ENCODE measurements at regions not wholly inside any gene's neighbourhood (a gene's known extent, or its start where the extent isn't known, plus 50 kb on each side); places are given as distances from the start of the nearest gene placed in this dataset.
"Not testable (repeated sequence)": the region's sequence is repeated elsewhere in the genome, so short reads cannot be mapped to it uniquely, and the experiment has no call there.

DNA sequence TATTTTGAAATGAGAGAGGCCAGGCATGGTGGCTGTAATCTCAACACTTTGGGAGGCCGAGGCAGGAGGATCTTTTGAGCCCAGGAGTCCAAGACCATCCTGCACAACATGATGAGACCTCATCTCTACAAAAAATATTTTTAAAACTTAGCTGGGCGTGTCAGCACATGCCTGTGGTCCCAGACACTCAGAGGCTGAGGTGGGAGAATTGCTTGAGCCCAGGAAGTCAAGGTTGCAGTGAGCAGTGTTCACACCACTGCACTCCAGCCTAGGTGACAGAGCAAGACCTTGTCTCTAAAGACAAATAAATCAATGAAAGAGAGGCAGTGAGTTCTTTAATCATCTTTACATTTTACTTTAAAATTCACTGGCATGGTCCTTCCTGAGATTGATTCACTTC, 124.5 kb downstream of the DUSP6 start:
- no peak for DNase-seq (ENCODE audit: low read depth)

DNA sequence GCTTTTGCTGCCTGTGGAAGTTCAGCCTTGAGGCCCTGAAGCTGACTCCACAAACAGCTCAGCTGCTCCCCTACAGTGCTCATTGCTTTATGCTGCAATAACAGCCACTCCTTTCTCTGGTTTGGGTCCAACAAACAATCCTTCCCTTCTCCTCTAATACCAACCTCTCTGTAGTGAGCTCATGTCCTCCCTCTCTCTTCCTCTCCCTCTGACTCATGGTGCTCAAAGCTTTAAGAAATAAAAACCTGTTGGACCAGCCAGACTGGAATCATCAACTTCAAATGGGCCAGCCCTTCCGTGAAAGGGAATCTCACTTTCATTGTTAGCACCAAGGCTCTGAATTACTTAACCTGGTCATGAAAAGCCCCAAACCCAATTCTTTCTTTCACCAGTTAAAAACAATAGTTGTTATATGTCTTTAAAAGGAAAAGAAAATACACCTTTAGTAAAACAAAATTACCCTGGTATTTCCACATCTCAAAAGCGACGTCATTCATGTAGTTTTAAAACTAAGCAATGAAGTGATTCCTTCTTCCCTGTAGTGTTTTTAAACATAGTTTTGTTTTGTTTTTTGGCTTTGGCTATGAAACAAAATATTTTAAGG, 126.4 kb downstream of the DUSP6 start:
- DNase-seq (ENCODE audit: low read depth): peak; percentile 90

DNA sequence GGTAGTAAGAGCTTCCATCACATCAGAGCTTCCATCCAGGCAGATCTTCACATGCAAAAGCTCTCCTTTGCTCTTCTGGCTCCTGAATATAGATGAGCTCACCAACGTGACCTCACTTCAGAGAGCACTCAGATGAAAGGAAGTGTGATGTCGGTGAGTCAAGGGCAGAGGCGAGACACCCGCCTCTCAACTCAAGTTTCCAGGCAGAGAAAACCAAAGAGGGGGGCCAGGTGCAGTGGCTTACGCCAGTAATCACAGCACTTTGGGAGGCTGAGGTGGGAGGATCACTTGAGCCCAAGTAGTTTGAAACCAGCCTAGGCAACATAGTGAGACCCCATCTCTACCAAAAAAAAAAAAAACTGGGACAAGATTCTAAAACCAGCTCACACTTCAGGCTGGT, 126.9 kb downstream of the DUSP6 start:
- peak; percentile 88 for DNase-seq (ENCODE audit: low read depth)

DNA sequence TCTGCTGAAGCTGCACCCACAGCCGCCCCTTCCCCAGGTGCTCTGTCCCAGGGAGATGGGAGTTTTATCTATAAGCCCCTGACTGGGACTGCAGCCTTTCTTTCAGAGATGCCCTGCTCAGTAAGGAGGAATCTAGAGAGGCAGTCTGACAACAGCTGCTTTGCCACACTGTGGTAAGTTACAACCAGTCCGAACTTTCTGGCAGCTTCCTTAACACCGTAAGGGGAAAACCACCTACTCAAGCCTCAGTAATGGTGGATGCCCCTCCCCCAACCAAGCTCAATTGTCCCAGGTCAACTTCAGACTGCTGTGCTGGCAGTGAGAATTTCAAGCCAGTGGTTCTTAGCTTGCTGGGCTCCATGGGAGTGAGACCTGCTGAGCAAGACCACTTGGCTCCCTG, 129.7 kb downstream of the DUSP6 start:
- not testable (repeated sequence) for DNase-seq (ENCODE audit: low read depth)

DNA sequence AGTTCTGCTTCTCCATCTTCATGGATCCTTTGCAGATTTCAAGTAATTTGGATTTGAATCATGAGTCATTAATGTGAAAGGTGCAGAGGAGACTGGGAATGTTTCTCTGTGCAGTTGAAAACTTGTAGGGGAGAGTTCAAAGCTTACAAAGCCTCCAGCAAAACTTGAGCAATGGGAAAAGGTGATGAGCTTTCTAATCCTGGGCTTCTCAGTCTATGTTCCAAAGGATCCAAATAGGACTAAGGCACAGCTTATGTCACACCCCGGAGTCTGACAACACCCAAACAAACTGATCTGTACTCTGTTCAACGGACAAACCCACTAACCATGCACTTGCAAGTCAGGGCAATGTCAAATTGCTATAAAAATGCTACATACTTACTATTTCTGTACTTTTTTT, 134.8 kb downstream of the DUSP6 start:
- no peak for DNase-seq (ENCODE audit: low read depth)

DNA sequence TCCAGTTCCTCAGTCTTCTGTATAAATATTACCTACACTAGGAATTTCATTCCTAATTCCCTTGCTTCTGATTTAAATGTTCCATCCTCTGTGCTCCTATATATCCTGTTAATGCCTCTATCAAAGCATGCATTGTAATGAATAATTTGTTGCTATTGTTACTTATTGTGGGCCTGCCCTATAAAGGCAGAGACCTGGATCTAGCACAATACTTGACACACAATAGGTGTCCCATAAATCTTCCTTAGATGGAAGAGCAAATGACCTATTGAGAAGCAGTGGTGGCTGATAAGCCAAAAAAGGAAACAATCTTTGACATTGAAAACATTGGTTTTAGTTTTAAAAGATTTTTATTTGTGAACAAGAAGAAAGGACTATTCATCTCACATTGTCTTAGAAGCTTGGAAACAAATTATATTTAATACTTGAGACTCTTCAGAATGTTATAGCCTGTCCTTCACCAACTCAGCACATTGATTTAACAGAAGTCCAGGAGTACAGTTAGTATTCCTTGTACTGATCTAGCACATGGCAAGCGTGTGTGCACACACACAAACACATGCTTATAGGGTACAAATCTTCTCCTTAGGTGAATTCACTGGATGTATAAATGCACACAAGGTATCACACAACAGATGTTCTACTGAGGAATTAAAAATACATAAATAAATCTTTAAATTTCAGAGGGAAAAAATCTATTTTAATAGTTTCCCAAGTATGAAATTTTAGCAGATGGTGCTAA, 135.9 kb downstream of the DUSP6 start:
- no peak for DNase-seq (ENCODE audit: low read depth)

DNA sequence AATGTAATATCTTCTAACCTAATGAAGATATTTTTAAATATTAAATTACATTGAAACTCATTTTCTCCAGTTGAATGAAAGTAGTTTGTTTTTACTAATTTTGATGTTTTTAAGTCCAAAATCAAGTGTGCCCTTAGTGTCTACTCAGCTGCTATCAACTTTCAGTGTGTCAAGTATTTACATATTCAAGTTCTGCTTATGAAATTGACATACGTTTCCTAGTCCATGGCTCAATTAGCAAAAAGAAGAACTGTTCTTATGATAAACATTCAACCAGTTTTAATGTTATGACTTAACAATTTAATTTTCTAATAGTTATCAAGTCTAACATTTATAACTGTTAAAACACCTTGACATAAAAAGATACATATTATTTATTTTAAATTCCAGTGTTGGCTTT, 137.1 kb downstream of the DUSP6 start:
- no peak for DNase-seq (ENCODE audit: low read depth)

DNA sequence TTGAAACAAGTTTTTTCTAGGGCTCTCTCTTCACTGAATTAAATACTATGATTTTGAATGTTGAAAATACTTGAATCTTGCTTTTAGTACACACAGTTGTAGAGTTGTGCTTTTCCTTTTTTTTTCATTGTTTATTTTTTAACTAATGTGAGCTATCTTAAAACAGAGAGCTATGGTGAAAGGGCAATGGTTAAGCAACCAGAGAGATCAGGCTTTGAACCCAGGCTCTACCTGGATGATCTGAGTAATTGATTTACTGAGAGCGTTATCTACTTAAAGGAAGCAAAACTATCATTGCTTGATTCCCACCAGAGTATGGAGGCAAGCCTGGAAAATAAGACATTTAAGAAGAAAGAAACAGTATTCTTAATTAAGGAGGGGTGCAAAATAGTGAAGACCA, 138.6 kb downstream of the DUSP6 start:
- no peak for DNase-seq (ENCODE audit: low read depth)

DNA sequence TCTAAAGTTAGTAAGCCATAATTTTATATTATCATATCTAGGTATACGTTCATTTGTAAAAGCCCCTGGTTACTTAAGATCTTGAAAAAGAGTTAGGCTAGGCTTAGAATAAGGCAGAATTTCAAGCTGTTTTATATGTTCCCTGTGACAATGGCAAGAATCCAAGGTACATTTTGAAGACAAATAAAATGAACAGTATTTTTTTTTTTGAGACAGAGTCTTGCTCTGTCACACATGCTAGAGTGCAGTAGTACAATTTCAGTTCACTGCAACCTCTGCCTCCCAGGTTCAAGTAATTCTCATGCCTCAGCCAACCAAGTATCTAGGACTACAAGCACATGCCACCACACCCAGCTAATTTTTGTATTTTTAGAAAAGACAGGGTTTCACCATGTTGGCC, 139.2 kb downstream of the DUSP6 start:
- no peak for DNase-seq (ENCODE audit: low read depth)

DNA sequence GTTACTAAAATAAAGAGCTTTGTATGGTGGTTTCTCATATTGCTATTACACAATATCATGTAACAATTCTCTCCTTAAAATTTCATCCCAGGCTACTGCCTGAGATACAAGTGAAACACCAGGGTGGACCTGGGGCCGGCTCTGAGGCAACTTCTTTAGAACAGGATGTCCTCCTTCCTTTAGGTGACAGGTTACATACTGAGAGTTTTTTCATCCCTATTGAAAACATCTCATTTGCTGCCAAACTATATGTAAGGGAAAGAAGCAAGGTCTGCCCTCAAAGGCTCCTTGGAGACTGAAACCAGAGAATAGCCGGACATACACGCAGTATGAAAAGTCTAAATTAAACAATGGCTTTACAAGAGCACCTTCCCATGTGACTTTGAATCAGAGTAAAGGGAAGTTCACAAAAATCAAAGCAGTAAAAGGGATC, 139.9 kb downstream of the DUSP6 start:
- DNase-seq (ENCODE audit: low read depth): no peak

DNA sequence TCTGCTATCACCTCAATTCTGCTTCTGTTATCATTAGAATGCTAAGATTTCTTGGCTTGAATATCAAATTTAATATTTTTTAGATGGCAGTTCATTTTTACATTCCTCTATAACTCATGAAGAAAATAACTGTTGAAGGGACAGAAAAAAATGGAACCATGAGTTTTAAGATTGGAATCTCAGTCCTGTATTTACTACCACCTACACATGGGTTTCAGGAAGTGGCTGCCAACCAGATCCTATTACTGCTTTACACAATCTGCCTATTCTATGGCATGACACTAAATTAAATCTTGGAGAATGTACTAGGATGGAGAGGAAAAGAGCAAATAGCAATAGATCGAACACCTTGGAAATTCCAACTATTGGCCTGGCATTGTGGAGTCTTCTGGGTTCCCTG, 140.8 kb downstream of the DUSP6 start:
- peak; percentile 42 for DNase-seq (ENCODE audit: low read depth)

DNA sequence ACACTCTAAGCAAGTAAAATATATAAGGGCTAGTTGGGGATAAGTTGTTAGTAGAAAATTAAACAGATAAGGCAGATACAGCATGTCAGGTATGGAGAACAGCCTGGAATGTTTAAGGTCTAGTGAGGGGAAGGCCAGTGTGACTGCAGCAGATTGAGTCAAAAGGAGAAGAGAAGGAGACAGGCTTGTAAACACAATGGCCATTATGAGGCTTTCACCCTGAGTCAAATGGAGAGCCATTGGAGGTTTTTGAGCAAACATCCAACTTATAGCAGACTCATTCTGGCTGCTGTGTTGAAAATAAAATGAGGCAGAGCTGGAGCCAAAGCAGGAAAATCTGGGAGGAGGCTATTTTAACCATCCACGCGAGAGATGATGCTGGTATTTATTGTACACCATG, 142.0 kb downstream of the DUSP6 start:
- DNase-seq (ENCODE audit: low read depth): no peak

DNA sequence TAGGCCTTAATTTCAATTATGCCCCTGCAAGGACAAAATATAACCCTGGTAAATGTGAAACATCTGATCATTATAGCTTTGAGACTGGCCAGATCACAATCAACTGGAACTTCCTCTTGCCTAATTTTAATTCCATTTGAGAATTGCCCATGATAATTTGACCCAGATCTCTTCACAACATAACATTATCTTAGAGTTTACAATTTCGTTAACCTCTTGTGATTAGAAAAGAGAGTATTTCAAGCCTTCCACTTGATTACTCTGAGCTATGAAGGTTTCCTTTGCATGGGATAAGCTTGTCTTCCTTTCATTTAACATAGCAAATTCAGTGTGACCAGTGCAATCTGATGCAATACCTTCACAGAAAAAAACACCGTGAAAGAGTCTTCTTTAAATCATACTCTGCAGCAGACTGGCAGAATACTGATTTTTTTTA, 143.6 kb downstream of the DUSP6 start:
- DNase-seq (ENCODE audit: low read depth): no peak

DNA sequence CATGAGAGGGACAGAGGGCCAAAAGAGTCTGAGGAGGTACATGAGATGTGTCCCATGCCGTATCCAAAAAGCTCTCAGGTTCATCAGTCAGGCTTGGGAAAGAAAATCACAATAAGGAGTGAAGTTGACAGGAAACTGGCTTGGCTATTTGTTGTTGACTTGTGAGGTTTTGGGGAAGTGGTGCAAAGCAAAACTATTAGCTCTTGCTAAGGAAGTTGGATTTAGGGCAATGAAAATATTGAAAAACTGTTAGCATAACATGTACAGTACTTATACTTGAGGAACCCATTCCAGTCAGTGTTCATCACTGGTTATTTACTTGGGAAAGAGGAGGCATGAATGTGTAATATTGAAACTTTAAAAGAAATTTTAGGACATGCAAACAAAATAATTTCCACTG, 145.9 kb downstream of the DUSP6 start:
- no peak for DNase-seq (ENCODE audit: low read depth)

DNA sequence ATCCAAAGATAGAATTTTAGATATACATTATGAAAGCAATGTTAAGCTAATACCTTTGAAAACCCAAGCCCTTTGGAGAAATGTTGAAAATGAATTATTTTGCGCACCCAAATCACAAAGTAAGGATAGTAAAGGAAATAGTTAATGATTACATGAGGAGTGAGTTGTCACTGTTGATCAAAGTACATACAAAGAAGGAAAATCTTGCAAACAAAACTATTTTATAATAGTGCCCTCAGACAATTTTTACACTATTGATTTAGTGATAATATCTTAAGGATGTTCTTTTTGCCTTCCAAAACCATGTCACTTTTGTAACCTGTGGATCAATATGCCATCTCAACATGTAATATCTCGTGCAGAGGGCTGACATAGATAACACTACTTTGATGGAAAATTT, 146.8 kb downstream of the DUSP6 start:
- no peak for DNase-seq (ENCODE audit: low read depth)

DNA sequence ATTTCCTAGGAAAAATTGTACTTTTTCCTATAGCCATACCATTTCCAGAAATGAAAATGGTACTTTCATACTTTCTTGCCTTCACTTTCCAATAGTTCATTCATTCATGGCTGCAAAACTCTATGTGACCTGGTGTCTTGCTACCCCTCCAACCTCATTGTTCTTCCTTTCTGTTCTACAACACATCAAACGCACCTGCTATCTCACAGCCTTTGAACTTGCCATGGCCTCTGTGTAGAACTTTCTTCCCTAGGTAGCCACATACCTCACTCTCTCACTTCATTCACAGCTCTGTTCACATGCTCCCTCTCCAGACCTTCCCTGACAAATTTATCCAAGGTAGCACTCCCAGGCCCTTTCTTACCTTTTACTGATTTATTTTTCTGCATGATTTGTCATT, 149.2 kb downstream of the DUSP6 start:
- DNase-seq (ENCODE audit: low read depth): no peak

DNA sequence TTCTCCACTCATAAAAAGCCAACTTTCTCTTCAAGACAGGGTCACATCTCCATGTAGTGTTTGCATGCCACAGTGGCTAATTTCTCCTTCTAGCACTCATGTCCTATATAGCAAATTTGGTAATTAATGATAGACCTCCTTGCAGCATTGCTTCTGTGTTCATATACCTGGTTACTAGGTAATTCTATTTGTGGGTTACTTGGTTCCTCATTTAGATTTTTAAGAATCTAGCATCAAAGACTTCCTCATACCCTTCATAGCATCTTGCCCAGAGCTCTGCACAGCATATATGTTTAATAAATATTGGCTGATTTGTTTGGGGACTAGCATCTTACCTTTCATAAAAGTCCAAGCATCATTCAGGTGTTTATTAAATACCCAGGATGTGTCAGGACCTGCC, 152.1 kb downstream of the DUSP6 start:
- DNase-seq (ENCODE audit: low read depth): no peak

DNA sequence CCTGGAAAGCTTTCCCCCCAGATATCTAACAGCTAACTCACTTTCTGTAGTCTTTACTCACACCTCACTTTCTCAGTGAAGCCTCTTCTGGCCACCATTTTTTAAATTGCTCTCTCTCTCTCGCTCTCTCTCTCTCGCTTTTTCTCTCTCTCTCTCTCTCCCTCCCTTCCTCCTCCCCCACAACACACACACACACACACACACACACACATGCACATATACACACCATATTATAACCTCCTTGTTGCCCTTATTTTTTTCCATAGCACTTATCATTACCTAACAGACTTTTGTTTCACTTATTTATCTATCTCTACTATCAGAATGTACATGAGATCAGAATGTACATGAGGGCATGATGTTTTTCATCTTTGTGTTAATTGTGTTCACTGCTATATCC, 156.8 kb downstream of the DUSP6 start:
- DNase-seq (ENCODE audit: low read depth): no peak

DNA sequence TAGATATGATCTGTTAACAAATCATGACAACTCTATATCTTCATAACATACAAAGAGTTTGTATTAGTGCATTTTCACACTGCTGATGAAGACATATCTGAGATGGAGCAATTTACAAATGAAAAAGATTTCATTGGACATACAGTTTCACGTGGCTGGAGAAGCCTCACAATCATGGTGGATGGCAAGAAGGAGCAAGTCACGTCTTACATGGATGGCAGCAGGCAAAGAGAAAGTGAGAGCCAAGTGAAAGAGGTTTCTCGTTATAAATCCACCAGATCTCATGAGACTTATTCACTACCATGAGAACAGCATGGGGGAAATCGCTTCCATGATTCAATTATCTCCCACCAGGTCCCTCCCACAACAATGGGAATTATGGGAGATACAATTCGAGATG, 157.6 kb downstream of the DUSP6 start:
- no peak for DNase-seq (ENCODE audit: low read depth)

DNA sequence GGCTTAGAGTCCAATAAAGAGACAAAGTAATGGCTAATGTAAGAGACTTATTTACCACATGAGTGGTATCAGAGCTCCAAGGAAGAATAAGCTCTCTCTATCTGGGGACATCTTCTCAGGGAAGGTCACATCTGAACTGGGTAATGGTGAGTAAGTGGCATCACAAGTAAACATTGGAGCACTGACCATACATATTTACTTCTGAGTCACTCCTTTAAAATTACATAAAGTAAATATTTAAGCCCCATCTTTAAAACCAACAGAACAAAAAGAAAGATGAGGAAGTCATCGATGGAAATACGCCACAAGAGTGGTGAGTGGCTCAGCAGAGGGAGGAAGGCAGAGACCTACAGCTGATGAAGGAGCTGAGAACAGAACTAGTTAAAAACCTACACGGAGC, 159.9 kb downstream of the DUSP6 start:
- DNase-seq (ENCODE audit: low read depth): no peak

DNA sequence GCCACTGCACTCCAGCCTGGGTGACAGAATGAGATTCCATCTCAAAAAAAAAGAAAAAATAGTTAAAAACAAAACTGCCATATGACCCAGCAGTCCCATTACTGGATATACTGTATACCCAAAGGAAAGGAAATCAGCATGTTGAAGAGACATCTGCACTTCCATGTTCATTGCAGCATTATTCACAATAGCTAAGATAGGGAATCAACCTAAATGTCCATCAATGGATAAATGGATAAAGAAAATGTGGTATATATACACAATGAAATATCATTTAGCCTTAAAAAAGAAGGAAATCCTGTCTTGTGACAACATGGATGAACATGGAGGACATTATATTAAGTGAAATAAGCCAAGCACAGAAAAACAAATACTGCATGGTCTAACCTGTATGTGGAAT, 160.7 kb downstream of the DUSP6 start:
- not testable (repeated sequence) for DNase-seq (ENCODE audit: low read depth)

DNA sequence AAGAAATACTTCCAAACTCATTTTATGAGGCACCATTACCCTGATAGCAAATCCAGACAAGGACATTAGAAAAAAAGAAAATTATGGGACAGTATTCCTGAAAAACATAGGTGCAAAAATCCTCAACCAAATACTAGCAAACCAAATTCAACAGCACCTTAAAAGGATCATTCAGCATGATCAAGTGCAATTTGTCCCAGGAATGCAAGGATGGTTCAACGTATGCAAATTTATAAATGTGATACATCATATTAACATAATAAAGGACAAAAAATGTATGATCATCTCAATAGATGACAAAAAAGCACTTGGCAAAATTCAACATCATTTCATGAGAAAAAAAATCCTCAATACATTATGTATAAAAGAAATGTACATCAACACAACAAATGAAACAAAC, 162.9 kb downstream of the DUSP6 start:
- DNase-seq (ENCODE audit: low read depth): no peak

DNA sequence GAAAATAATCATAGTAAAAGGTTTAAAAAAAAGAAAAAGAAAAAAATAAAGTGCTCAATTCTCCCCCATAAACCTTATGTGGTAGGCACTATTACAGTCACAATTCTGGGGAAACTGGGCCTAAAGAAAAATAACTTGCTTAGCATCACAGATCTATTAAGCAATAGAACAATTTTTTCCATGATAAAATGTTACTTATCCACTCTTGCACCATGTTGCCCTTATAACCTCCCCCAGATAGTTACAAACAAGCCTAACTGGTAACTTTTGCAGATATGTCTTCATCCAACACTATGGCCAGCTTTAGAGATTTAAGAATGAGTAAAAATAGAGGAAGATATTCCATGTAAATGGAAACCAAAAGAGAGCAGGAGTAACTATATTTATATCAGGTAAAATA, 164.8 kb downstream of the DUSP6 start:
- DNase-seq (ENCODE audit: low read depth): no peak

DNA sequence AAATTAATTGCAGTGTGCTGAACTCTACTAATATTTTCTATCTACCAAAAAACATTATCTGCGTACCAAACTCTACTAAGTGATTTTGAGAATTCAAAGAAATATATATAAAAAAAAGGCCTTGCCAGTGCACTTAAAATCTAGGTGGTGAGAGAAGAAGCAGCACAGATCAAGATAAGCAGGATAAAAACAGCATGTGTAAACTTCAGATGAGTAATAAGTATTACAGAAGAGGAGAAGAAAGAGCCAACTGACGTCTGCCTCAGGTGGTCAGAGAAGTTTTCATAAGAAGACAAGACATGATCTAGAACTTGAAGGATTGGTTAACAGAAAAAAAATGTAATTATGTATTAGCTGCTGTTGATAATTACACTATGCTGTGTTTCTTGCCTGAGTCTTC, 166.4 kb downstream of the DUSP6 start:
- no peak for DNase-seq (ENCODE audit: low read depth)

All from Daoy (cell line).